ENCODE measurements at regions not wholly inside any gene's neighbourhood (a gene's known extent, or its start where the extent isn't known, plus 50 kb on each side); places are given as distances from the start of the nearest gene placed in this dataset.

- TF ChIP-seq CTCF (IDR thresholded peaks at IDR 0.05; ENCODE audit: insufficient read depth, low read length, severe bottlenecking): no peak
- no peak for FAIRE-seq
- no peaks in the 10 kb centered on the region for H3K36me3 ChIP-seq (ENCODE audit: control insufficient read depth, insufficient read depth, low read length)
- no peaks in the 10 kb centered on the region for H3K27me3 ChIP-seq (ENCODE audit: control insufficient read depth, insufficient read depth, low read length)
- no peak for DNase-seq (ENCODE audit: low read depth)
- no peak overlapping the region for H3K4me3 ChIP-seq (ENCODE audit: low read depth, low read length)
Measured at GRCh38 chr18:67865400-67865799, 348.9 kb upstream of the DSEL start.

GRCh38 chr18:67864677-67865340 lies 348.3 kb upstream of the DSEL start:
- Histone ChIP-seq H3K27me3 (ENCODE audit: control insufficient read depth, insufficient read depth, low read length) (no peaks in the 10 kb centered on the region), H3K4me3 (ENCODE audit: low read depth, low read length) (no peak overlapping the region), H3K36me3 (ENCODE audit: control insufficient read depth, insufficient read depth, low read length) (no peaks in the 10 kb centered on the region)
- no peak for TF ChIP-seq CTCF (IDR thresholded peaks at IDR 0.05; ENCODE audit: insufficient read depth, low read length, severe bottlenecking)
- FAIRE-seq (no peak), DNase-seq (ENCODE audit: low read depth) (peak; percentile 3)

DNA sequence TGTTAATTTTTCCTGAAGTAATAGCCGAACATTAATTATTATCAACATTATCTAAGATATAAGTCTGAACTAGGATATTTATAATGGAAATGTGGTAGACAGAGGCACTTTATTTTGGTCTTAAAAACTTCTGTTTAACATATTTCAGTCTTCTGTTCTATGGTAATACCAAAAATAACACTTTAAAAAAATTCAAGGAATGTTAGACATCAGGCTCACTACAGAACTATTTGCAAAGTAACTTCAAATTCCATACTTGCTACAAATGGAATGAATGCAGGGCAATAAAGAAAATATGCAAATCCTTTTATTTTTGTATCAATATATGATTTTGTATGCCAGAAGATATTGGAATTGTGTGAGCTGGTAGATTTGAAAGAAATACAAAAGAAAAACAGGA lies 345.5 kb upstream of the DSEL start:
- DNase-seq (ENCODE audit: low read depth) (no peak), FAIRE-seq (no peak)
- H3K4me3 ChIP-seq (ENCODE audit: low read depth, low read length): no peak overlapping the region
- H3K36me3 ChIP-seq (ENCODE audit: control insufficient read depth, insufficient read depth, low read length): no peaks in the 10 kb centered on the region
- H3K27me3 ChIP-seq (ENCODE audit: control insufficient read depth, insufficient read depth, low read length): no peaks in the 10 kb centered on the region
- no peak for TF ChIP-seq CTCF (IDR thresholded peaks at IDR 0.05; ENCODE audit: insufficient read depth, low read length, severe bottlenecking)

GRCh38 chr18:67854340-67854739 lies 337.8 kb upstream of the DSEL start:
- Histone ChIP-seq H3K27me3 (ENCODE audit: control insufficient read depth, insufficient read depth, low read length) (no peaks in the 10 kb centered on the region), H3K4me3 (ENCODE audit: low read depth, low read length) (no peak overlapping the region), H3K36me3 (ENCODE audit: control insufficient read depth, insufficient read depth, low read length) (no peaks in the 10 kb centered on the region)
- no peak for FAIRE-seq
- DNase-seq (ENCODE audit: low read depth): no peak
- no peak for TF ChIP-seq CTCF (IDR thresholded peaks at IDR 0.05; ENCODE audit: insufficient read depth, low read length, severe bottlenecking)

DNA sequence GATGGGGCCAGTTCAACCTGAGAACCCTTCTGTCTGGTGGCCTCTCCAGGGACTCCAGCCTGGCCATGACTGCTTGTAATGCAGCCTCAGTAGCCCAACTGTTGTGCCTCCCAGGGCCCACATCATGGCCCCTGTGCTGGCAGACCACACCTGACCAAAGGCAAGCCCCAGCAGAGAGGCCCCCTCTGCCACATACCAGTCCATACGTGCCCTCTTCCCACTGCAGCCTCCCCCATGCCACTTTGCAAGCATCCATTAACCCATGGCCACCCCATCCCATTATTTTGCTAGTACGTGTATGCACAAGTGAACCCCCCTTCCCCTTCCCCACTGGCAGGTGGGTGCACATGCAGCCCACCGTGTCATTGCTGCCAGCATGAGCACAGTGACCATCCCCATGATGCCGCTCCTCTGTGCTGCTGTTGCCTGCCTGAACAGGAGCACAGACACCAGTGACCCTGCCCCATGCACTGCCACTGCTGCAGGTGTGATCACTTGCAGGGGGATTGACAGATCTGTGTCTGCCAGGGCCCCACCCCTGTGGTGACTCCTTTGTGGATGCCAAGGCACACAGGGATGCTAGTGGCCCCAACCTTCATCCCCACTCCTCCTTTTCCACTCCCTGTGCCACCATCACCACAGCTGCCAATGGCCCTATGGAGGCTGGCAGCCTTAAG lies 330.0 kb upstream of the DSEL start:
- Histone ChIP-seq H3K4me3 (ENCODE audit: low read depth, low read length) (no peak overlapping the region), H3K27me3 (ENCODE audit: control insufficient read depth, insufficient read depth, low read length) (no peaks in the 10 kb centered on the region), H3K36me3 (ENCODE audit: control insufficient read depth, insufficient read depth, low read length) (no peaks in the 10 kb centered on the region)
- DNase-seq (ENCODE audit: low read depth): no peak
- FAIRE-seq: no peak
- TF ChIP-seq CTCF (IDR thresholded peaks at IDR 0.05; ENCODE audit: insufficient read depth, low read length, severe bottlenecking): no peak
